OCI-LY7 (cell line): ENCODE measurements at regions not wholly inside any gene's neighbourhood (a gene's known extent, or its start where the extent isn't known, plus 50 kb on each side); places are given as distances from the start of the nearest gene placed in this dataset.

Experiments used
- BruUV-seq: library from RNA; stranded (reverse); fragments of 400-500 nt; replicated peaks from 2 replicates; lab custom pipeline; 2021; lab: Mats Ljungman, UMichigan
- CTCF ChIA-PET: fragments of 300-600 bp; sonication (Branson Sonifier 250); formaldehyde crosslinking; loops from one replicate; lab custom pipeline; 2022; ENCODE audit warnings: antibody characterized with exemption; ENCODE audit not compliant: unreplicated experiment; lab: Charles Lee
- POLR2A ChIA-PET: fragments of 300-600 bp; sonication (Branson Sonifier 250); formaldehyde crosslinking; loops from one replicate; lab custom pipeline; 2022; ENCODE audit warnings: antibody characterized with exemption; lab: Charles Lee
- DNase-seq: peaks from one replicate; pipeline ENCODE4 v3.0.0-alpha.2; 2015; ENCODE audit warnings: low spot score
- H2AFZ ChIP-seq: fragments of 200-600 bp; sonication (generic), shearing (Covaris generic); 2 replicates; pipeline ENCODE4 v1.6.1; 2014; ENCODE audit warnings: mild to moderate bottlenecking, antibody characterized with exemption, low read length, moderate library complexity
- H3K27ac ChIP-seq: fragments of 200-600 bp; sonication (generic); 2 replicates; pipeline ENCODE4 v1.5.1; 2014; ENCODE audit warnings: mixed run types, low read depth, mild to moderate bottlenecking, moderate library complexity, low read length, inconsistent platforms; ENCODE audit not compliant: poor library complexity, severe bottlenecking
- H3K36me3 ChIP-seq: fragments of 200-600 bp; sonication (generic); 2 replicates; pipeline ENCODE4 v1.6.1; 2014; ENCODE audit warnings: mild to moderate bottlenecking, antibody characterized with exemption, low read length, moderate library complexity, mixed read lengths; ENCODE audit not compliant: insufficient read depth
- H3K4me1 ChIP-seq: fragments of 200-600 bp; sonication (generic); 2 replicates; pipeline ENCODE4 v1.5.1; 2014; ENCODE audit warnings: mild to moderate bottlenecking, low read length; ENCODE audit not compliant: insufficient read depth, poor library complexity, severe bottlenecking
- H3K4me2 ChIP-seq: fragments of 200-600 bp; sonication (generic); 2 replicates; pipeline ENCODE4 v1.6.1; 2014; ENCODE audit warnings: mild to moderate bottlenecking, low read length
- H3K4me3 ChIP-seq: fragments of 200-600 bp; sonication (generic); 2 replicates; pipeline ENCODE4 v1.5.1; 2014; ENCODE audit warnings: mild to moderate bottlenecking, low read depth, low read length; ENCODE audit not compliant: poor library complexity, severe bottlenecking
- H3K79me2 ChIP-seq: fragments of 200-600 bp; sonication (generic); 2 replicates; pipeline ENCODE4 v1.6.1; 2016; ENCODE audit warnings: low read depth, mild to moderate bottlenecking, low read length, moderate library complexity, mixed read lengths; ENCODE audit not compliant: insufficient read depth
- H3K9me2 ChIP-seq: fragments of 200-600 bp; sonication (generic); 2 replicates; pipeline ENCODE4 v1.6.1; 2016; ENCODE audit warnings: mild to moderate bottlenecking, low read length, mixed read lengths; ENCODE audit not compliant: insufficient read depth
- H3K9me3 ChIP-seq: fragments of 200-600 bp; sonication (generic); 2 replicates; pipeline ENCODE4 v1.6.1; 2014; ENCODE audit warnings: mild to moderate bottlenecking, mixed run types, low read length, mixed read lengths
- H4K20me1 ChIP-seq: fragments of 200-600 bp; sonication (generic); 2 replicates; pipeline ENCODE4 v1.6.1; 2014; ENCODE audit warnings: mild to moderate bottlenecking, antibody characterized with exemption, low read length, moderate library complexity, mixed read lengths; ENCODE audit not compliant: insufficient read depth
- EZH2phosphoT487 ChIP-seq: fragments of 200-600 bp; sonication (generic); IDR thresholded peaks from 2 replicates; pipeline ENCODE4 v1.6.1; 2018; ENCODE audit warnings: low read depth, borderline replicate concordance, mild to moderate bottlenecking, mixed run types, antibody characterized with exemption, low read length, moderate library complexity, mixed read lengths
- intact Hi-C: fragments of 100-400 bp; cut with micrococcal nuclease; formaldehyde crosslinking; loops from one replicate; pipeline ENCODE4 v1.10.0; 2022; ENCODE audit not compliant: unreplicated experiment
- TF ChIP-seq, protein P1 (sequence below): fragments of 200-600 bp; sonication (generic); conservative IDR thresholded peaks from 2 replicates; pipeline ENCODE4 v1.5.1; 2014; ENCODE audit warnings: mild to moderate bottlenecking, antibody characterized with exemption, low read length, moderate library complexity, mixed read lengths

DNA sequence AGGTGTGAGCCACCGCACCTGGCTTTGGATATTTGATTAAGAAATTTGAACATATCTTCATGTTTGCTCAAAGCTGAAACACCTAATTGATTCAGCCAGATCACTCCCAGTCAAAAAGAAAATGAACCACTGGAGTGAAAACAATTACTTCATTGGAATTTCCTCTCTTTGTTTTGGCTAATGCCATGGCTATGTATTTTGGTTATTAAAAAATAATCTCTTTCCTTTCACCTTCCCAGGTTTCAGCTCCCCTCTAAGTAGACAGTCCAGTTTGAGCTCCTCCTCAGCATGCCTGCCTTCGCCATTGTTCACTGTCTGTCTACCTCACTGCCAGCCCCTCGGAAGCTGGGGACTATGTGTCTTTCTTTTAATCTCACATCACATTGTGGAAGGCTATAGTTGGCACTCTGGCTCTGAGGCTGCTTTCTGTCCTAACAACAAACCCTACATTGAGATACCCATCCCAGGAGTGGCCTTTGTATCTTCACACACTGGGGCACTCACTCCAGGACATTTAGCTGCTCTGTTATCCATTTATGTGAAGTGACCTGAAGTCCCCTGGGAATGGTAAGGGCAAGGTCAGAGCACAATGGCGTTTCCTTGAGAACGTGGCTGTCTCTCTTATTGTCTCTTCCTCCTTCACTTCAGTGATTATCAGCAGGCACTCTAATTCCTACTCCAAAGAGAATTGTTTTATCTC is 764.0 kb upstream of the CITED2 start:
- intact Hi-C loops, result no loop called here
- no peaks in the 10 kb centered on the region for H3K36me3 ChIP-seq
- no peak overlapping the region for H2AFZ ChIP-seq
- H3K9me2 ChIP-seq, result no peaks in the 10 kb centered on the region
- no peaks in the 10 kb centered on the region for H3K79me2 ChIP-seq
- H3K9me3 ChIP-seq, result no peaks in the 10 kb centered on the region
- TF ChIP-seq EZH2phosphoT487, result no peak
- TF ChIP-seq, protein P1, sequence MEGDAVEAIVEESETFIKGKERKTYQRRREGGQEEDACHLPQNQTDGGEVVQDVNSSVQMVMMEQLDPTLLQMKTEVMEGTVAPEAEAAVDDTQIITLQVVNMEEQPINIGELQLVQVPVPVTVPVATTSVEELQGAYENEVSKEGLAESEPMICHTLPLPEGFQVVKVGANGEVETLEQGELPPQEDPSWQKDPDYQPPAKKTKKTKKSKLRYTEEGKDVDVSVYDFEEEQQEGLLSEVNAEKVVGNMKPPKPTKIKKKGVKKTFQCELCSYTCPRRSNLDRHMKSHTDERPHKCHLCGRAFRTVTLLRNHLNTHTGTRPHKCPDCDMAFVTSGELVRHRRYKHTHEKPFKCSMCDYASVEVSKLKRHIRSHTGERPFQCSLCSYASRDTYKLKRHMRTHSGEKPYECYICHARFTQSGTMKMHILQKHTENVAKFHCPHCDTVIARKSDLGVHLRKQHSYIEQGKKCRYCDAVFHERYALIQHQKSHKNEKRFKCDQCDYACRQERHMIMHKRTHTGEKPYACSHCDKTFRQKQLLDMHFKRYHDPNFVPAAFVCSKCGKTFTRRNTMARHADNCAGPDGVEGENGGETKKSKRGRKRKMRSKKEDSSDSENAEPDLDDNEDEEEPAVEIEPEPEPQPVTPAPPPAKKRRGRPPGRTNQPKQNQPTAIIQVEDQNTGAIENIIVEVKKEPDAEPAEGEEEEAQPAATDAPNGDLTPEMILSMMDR, result no peak
- H4K20me1 ChIP-seq, result no peaks in the 10 kb centered on the region
- DNase-seq, result no peak
- no peak overlapping the region for H3K4me2 ChIP-seq
- BruUV-seq, result no TSS peak
- H3K4me3 ChIP-seq, result no peak overlapping the region
- CTCF ChIA-PET, result no interaction called here
- H3K4me1 ChIP-seq, result no peaks in the 10 kb centered on the region
- POLR2A ChIA-PET, result no interaction called here
- no peak overlapping the region for H3K27ac ChIP-seq

DNA sequence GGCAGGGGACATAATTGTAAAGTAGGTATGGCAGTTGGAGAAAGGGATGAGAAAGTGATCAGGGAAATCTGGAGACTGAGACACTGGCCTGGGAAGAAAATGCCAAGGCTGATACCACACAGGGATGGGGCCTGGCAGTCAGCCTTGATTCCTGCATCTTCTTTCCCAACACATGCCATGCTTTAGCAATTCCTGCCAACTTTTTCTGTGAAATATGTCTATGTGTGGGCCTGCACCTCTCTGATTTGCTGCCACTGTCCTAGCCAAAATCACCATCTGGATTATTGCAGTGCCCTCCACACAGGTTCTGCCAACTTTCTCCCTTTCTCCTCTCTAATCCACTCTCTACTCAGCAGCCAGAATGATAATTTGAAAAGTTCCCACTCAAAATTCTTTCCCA is 759.8 kb upstream of the CITED2 start:
- BruUV-seq, result no TSS peak
- no peaks in the 10 kb centered on the region for H3K4me1 ChIP-seq
- H3K9me2 ChIP-seq, result no peaks in the 10 kb centered on the region
- no peak overlapping the region for H3K4me2 ChIP-seq
- H3K9me3 ChIP-seq, result peaks cover 1% of the 10 kb centered on the region; the same call in 1 of the 2 replicates
- H3K36me3 ChIP-seq, result no peaks in the 10 kb centered on the region
- intact Hi-C loops, result no loop called here
- H2AFZ ChIP-seq, result no peak overlapping the region
- ChIA-PET CTCF (no interaction called here), POLR2A (no interaction called here)
- no peak overlapping the region for H3K27ac ChIP-seq
- DNase-seq, result no peak
- no peak overlapping the region for H3K4me3 ChIP-seq
- TF ChIP-seq, protein P1, result no peak
- TF ChIP-seq EZH2phosphoT487, result no peak
- H4K20me1 ChIP-seq, result no peaks in the 10 kb centered on the region
- H3K79me2 ChIP-seq, result no peaks in the 10 kb centered on the region

DNA sequence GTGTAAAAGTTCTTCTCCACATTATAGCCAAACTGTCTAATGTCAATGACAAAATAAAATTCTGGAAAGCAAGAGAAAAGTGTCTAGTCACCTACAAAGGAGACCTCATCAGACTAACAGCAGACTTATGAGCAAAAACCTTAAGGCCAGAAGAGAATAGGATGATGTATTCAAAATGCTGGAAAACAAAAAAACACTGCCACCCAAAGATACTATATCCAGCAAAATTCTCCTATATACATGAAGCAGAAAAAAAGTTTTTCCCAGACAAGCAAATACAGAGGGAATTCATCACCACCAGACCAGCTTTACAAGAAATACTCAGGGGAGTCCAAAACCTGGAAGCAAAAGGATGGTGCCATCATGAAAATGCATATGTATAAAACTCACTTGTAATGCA is 755.6 kb upstream of the CITED2 start:
- POLR2A ChIA-PET, result no interaction called here
- Histone ChIP-seq H2AFZ (no peak overlapping the region), H3K27ac (no peak overlapping the region), H3K9me2 (no peaks in the 10 kb centered on the region), H3K4me2 (no peak overlapping the region), H3K79me2 (no peaks in the 10 kb centered on the region), H3K4me3 (no peak overlapping the region), H3K9me3 (peaks cover 4% of the 10 kb centered on the region; the same call in 1 of the 2 replicates), H3K36me3 (no peaks in the 10 kb centered on the region), H4K20me1 (no peaks in the 10 kb centered on the region), H3K4me1 (no peaks in the 10 kb centered on the region)
- no peak for DNase-seq
- TF ChIP-seq, protein P1, result no peak
- no peak for TF ChIP-seq EZH2phosphoT487
- CTCF ChIA-PET, result no interaction called here
- no TSS peak for BruUV-seq
- intact Hi-C loops, result no loop called here
